GM18502 (cell line): ENCODE measurements at regions not wholly inside any gene's neighbourhood (a gene's known extent, or its start where the extent isn't known, plus 50 kb on each side); places are given as distances from the start of the nearest gene placed in this dataset.
"Not testable (repeated sequence)": the region's sequence is repeated elsewhere in the genome, so short reads cannot be mapped to it uniquely, and the experiment has no call there.

Source experiments
- ATAC-seq: cut with Tn5 transposase; IDR thresholded peaks from one replicate; pipeline ENCODE4 v1.9.1; 2021; ENCODE audit warnings: mild to moderate bottlenecking; ENCODE audit not compliant: unreplicated experiment, poor library complexity

DNA sequence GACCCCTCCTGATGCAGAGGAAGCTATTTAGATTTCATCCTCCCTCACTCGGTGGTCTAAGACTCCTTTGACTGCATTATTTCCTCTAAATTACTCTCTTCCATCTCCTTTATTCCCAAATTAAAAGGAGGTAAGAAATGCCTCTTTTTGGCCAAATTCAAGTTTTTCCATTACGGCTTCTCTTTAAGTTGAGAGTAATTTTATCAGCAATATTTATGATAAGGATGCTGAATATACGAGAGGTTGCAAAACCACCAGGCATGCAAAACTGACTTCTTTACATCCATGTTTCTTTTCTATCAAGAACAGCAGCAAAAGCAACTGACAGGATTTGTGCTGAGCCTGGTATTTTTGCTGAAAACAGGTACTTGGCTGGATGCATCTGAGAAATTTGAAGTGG is 262.0 kb upstream of the RARB start:
- ATAC-seq: no peak

DNA sequence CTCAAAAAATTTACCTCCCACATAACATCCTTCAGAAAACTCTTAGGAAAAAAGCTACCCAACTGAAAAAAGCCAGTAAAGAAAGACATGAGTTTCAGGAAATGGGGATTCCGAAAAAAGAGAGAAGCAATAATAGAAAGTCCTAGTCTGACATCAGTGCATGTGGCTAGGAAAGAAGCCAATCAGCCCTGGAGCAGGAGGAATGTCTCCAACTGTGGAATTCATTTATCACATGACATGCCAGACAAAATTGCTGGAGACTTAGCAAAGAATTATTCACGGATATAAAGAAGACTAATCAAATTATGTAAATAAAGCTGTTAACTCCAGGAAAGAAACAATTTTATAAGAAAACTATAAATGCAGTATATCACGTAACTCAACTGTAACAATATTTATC is 258.9 kb upstream of the RARB start:
- ATAC-seq: no peak

DNA sequence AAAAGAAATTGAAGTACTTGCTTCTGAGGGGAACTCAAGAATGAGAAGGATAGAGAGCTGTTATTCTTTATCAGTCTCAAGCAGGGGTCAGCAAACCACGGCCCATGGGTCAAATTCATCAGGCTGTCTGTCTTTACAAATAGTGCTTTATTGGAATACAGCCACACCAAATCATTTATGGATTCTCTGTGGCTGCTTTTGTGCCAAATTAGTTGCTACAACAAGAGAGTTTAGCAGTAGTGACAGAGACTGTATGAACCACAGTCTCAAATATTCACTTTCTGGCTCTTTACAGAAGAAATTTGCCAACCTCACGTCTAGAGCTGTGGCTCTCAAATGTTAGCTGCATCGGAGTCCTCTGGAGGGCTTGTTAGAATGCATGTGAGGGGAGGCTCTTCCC is 258.0 kb upstream of the RARB start:
- no peak for ATAC-seq

DNA sequence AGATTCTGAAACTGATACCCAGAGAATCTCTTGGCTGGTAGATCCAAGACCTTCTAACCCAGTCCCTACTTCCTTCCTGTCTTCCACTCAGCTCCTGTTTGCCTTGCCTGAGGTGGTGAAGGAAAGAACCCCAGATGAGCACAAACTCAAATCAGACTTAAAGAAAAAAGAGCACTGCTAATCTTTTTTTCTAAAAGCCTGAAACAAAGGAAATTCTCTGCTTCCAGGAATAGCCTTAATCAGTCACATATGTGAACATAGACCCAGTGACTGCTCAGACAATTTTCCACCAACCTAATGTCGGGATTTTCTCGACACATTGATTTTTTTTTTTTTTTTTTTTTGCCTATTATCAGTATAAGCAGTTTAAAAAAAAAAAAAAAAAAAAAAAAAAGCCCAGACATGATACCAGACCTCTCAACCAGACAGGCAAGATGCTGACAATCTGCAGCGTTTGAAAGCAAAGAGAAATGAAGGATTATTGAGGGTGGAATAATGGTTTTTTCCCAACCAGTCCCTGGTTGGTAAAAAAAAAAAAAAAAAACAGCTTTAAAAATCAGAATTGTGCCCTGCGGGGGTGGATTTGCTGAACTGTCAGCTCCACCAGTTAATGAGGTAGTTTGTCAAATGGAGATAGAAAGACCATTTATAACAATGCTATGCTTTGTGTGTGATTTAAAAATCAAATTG is 256.8 kb upstream of the RARB start:
- no peak for ATAC-seq

DNA sequence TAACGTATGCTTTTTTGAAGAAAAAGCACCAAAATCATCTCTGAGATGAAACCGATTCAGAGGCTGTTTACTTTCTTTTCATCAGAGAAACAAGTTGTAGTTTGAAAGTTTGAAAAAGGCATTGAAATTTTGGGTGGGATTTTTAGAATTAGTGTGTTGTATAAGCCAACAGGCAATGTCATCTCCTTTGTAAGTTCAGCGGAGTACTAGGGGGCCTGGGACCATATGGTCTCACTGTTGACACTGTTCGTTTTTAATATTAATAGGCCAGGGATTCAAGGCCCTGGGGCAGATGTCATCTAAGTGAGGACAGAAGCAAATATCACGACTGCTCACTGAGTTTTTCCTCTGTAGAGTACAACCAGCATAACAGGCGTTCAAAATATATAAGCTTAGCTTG is 256.2 kb upstream of the RARB start:
- ATAC-seq: no peak

DNA sequence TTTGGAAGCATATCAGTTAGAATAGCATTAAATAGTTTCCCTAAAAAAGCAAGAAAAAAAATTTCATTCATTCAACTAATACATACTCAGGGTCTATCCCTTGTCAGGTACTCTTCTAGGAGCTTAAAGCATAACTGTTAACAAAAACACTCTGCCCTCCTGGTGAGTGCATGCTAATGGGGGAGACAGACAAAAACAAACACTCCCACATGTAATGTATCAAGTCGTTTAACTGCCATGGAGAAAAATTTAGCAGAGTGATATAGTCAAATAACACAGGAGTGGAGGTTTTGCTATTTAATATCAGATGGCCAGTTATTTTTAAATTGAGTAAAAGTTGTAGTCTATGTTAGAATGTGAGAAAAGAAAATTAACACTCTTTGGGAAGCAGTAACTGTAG is 254.5 kb upstream of the RARB start:
- no peak for ATAC-seq

DNA sequence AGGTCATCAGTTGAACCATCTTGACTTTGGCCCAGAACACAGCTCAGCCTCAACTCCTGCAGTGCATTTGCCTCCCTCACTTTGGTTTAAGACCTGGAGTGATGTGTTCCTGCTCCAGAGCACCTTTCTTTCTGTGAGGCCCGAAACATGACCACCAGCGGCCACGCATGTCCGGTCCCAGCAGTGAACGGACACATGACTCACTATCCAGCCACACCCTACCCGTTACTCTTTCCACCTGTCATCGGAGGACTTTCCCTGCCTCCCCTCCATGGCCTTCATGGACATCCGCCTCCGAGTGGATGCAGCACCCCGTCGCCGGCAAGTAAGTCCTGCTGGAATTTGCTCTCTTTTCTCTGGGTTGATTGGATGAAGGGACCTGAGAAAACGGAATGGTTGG is 253.8 kb upstream of the RARB start:
- ATAC-seq: no peak

DNA sequence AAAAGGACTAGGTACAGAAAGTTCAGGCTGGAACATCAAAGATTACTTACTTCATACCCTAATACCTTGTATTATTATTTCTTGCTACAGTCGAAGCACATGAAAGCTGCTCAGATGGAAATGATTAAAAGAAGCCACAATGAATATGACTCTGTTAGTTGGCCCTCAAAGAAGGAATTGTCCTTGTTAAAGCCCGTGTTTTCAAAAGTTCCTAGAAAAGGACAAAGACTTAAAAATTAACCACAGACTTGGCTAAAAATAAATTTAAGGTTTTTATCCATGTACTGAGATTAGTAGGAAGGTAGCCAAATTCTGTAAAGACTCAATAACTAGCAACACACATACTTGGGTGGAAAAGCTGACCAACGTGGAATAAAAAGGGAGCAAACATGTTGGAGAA is 251.0 kb upstream of the RARB start:
- ATAC-seq: no peak

DNA sequence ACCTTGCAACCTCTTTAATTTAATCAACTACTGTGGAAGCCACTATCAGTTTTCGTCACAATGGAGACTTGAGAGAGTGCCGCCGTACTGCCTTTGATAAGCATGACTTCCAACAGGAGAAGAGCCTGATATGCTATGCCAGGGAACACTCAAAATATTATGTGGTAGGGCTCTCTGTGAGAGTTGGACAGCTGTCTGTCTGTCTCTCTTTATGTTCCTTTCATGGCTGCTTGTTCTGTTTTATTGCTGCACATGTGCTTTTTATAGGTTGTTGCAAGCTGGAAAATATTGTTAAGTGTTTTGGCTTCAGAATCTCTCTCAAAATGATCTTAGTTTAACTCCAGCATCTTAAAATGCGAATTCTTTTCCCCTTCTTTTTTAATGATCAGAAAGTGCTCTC is 249.4 kb upstream of the RARB start:
- ATAC-seq: no peak

DNA sequence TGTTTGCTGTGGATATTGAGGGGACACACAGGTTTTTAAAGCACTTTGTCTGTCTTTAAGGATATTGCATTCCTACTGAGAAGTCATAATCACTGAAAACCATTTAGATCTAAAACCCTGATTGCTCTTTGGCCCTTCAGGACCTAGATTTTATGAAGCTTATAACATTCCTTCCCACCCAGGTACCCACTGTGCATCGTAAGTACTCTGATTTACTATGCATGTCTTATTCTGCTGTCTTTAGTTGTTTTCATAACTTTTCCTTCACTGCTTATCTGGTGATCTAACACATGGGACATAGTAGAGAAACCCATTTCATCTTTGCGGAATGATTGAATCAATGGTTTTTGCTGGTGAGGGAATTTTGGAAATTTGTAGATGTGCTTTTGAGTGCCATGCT is 247.0 kb upstream of the RARB start:
- ATAC-seq: no peak

DNA sequence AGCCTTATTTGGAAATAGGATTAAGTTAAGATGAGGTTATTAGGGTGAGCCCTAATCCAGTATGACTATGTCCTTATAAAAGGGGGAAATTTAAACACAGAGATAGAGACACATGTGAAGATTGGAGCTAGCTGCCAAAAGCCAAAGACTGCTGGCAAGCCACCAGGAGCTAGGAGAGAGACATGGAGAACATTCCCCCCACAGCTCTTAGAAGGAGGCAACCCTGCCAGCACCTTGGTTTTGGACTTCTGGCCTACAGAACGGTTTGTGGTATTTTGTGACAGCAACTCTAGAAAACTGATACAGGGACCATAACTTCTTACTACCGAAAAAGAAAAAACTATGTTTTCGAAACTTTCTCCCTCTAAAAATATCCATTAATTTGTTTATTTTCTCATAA is 245.3 kb upstream of the RARB start:
- ATAC-seq: no peak

DNA sequence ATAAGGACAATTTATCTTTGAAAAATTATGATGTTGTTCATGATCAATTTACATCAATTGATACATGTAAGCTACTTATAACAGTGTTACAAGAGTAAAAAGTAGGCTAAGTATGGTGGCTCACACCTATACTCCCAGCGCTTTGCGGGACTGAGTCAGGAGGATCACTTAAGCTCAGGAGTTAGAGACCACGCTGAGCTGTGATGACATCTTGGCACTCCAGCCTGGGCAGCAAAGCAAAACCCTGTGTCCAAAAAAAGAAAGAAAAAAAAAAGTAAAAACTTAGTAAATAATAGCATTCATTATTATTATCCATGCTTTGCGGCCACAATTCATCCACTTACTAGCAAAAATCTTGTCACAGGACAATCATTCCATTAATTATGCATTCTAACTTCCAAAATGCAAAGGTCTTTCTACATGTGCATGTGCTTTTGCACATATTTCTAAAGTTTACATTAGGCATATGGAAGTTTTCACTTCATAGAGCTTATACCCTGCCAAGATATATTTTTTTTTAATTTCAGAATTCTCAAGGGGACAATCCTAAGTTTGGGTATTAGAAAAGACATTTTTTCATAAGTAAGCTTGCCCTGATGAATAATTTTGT is 243.3 kb upstream of the RARB start:
- no peak for ATAC-seq

DNA sequence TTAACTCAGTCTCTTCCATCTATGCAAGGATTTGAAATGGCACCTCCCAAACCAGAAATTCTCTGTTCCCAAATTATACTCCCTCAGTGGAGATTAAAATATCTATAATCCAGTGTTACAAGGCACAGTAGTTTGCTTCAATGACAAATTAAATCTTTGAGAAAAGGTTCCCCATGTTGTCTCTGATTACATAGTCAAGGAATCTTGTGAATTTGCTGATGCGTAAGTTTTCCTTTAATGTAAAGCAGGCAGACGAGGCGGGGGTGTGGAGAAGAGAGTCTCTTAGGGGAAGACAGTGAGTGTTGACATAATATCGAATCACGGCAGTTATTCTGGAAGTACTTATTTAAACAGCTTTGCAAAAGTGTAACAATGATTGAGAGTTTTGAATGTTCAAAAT is 236.4 kb upstream of the RARB start:
- ATAC-seq: no peak

DNA sequence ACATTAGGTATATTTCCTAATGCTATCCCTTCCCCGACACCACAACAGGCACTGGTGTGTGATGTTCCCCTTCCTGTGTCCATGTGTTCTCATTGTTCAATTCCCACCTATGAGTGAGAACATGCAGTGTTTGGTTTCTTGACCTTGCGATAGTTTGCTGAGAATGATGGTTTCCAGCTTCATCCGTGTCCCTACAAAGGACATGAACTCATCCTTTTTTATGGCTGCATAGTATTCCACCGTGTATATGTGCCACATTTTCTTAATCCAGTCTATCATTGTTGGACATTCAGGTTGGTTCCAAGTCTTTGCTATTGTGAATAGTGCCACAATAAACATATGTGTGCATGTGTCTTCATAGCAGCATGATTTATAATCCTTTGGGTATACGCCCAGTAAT is 228.5 kb upstream of the RARB start:
- not testable (repeated sequence) for ATAC-seq

DNA sequence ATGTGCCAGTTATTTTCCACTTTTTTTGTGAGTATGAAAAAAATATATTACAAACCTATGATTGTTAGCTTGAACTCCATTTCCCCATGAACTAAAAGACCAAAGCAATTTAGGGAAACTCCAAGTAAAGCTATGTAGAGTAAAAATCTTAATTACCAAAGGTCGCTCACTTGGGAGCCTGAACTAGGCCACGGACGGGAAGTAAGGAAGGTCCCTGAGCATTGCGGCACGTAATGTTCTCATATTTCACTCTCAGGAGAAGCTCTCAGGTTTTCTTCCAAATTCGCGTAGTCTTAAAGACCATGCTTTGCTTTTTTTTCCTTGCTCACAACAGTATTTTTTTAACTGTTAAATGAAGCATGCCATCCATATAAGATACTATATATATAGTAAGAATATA is 215.3 kb upstream of the RARB start:
- ATAC-seq: no peak

DNA sequence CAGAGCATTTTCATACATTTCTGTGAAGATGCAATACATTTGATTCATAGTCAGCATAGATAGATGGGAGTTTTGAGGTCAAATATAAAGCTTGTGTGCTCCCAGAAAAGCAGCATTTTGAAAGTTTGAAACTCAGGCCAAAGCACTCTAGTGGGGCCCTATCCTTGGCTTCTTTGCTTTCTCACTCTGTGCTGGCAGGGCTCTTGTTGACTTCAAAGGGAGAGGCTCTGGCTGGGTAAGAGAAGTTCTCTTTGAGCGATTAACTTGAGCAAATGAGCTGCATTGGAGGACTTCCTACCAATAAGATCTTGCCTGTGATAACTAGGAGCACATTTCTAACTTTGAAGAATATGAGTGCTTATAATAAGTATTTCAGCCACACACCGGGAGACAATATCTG is 214.0 kb upstream of the RARB start:
- no peak for ATAC-seq

DNA sequence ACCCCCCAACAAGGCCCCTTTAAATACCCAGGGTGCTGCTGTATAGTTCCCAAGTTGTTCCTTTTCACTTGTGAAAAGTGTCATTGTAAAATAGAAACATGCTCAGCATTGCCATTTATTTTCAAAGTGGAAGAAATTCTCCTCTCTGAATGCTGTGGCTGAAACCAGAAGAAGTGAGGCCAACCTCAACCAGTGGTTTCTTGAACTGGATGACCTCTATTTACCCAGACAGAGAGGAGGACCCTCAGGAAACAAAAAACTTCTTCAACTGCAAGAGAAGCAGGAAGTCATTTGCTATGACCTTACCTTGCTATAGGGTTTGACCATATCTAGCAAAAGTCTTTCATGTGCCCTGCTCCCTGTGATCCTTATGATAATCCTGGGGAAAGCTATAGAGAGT is 209.7 kb upstream of the RARB start:
- ATAC-seq: no peak

DNA sequence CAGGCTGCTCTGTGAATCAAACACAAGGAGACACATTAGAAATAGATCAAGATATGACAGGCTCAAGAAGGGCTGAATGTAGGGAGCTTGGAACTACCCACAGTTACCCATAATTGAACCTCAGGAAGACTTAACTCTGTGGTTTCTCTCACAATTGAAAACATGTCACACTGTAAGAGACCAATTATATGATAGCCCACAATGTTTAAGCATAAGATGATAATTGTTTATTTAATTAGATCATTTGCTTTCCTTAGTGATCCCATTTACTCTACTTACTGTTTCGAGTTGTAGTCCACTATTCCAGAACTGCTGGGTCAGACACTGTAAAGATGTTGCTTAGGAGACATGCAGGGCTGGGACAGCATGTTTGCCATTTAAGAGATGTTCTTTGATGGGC is 201.3 kb upstream of the RARB start:
- ATAC-seq: no peak

DNA sequence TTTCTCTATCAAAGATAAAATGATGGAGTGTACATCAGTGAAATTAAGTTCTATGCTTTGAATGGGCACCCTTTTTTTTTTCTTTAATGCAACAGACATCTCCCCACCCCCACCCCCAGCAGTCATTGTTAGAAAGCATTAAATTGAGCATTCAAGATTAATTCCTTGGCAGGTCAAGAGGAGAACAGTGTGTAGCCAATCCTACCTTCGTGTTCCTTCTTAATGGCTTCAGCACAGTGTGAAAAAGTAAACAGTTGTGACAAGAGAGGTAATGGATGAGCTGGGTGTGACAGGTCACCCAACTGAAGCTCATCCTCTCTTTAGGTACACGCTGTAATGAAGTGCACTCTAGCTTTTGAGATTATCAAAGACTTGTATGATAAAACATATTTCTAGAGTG is 198.5 kb upstream of the RARB start:
- no peak for ATAC-seq

DNA sequence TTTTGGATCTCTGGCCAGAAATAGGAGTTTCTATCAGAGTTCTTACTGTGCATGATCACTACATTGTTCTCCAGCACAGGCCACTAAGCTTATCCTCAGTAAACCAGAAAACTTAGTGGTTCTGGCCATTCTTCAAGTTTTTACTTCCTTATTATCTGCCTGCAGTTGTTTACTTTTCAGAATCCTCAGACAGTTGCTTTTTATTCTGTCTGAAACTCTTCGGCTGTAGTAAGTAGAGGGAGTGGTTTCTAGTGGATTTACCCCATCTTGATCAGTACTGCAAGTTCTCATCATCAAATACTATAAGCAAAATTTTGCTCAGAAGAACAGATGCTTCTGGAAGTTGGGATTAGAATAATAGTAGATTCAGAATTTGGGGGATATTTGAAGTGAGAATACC is 193.0 kb upstream of the RARB start:
- ATAC-seq: no peak

DNA sequence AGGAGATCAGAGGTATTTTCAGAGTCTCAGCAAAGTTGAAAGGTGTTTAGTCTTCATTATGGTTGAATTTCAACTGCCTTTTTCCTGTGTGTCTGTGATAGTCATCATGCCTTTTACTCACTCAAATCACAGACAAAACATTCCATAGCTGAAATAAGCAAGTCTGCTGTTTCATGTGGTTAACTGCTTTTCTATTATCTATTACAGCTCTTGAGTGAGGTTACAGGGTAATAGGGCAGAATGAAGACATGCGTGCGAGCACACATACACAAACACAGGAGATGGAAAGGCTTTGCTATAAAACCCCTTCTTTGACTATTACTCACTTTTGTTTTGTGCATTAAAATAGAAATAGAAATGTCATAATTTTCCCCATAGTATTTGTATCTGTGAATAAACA is 192.6 kb upstream of the RARB start:
- ATAC-seq: no peak

DNA sequence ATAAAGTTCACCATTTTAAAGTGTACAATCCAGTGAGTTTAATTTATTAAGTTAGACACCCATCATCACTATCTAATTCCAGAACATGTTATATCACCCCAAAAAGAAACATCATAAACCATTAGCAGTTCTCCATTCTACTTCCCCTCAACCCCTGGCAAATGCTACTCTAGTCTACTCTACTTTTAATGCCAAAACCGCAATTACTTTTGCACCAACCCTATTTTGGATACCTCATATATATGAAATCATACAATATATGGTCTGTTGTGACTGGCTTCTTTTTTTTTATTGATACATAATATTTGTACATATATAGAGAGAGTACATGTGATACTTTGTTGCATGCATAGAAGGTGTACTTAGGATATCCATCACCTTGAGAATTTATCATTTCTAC is 190.5 kb upstream of the RARB start:
- ATAC-seq: no peak

DNA sequence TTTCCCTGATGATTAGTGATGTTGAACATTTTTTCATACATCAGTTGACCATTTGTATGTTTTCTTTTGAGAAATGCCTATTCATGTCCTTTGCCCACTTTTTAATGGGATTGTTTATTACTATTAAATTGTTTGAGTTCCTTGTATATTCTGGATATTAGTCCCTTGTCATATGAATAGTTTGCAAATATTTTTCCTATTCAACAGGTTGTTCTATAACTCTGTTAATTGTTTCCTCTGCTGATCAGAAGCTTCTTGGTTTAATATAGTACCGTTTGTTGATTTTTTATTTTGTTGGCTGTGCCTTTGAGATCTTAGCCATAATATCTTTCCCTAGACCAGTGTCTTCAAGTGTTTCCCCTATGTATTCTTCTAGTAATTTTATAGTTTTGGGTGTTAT is 189.0 kb upstream of the RARB start:
- ATAC-seq: no peak
